ENCODE measurements at regions not wholly inside any gene's neighbourhood (a gene's known extent, or its start where the extent isn't known, plus 50 kb on each side); places are given as distances from the start of the nearest gene placed in this dataset.

- no peak overlapping the region for H3K4me3 ChIP-seq (ENCODE audit: low read depth in 1 of 3, low read length in 3 of 3)
- H3K4me1 ChIP-seq (ENCODE audit: control insufficient read depth in 4 of 4, insufficient read depth in 4 of 4, low read length in 3 of 4), result no peaks in the 10 kb centered on the region
- TF ChIP-seq TAF1 (conservative IDR thresholded peaks at IDR 0.05), result no peak
- no peak overlapping the region for H3K27ac ChIP-seq (ENCODE audit: low read depth in 1 of 2, low read length in 2 of 2)
- peaks cover 0 to 4% (median 1%) of the 10 kb centered on the region in 4 donors for H3K9me3 ChIP-seq (ENCODE audit: control insufficient read depth in 4 of 4, low read length in 3 of 4)
- peaks cover 0 to 4% (median 0%) of the 10 kb centered on the region in 4 donors for H3K27me3 ChIP-seq (ENCODE audit: control insufficient read depth in 4 of 4, insufficient read depth in 4 of 4, low read length in 3 of 4)
- no peak overlapping the region for H3K9ac ChIP-seq (ENCODE audit: low read depth in 1 of 2, low read length in 2 of 2)
- no peaks in the 10 kb centered on the region for H3K36me3 ChIP-seq (ENCODE audit: control insufficient read depth in 4 of 4, insufficient read depth in 3 of 4, low read depth in 1 of 4, low read length in 3 of 4)
- DNase-seq (ENCODE audit: low spot score), result no peak
- 52% methylated on average over 3 of the region's 3 CpGs for WGBS
Observed at GRCh38 chr7:98679741-98680140, 62.7 kb downstream of the NPTX2 start.

GRCh38 chr7:98681511-98681910, 64.4 kb downstream of the NPTX2 start:
- Histone ChIP-seq H3K9ac (ENCODE audit: low read depth in 1 of 2, low read length in 2 of 2) (no peak overlapping the region), H3K4me1 (ENCODE audit: control insufficient read depth in 4 of 4, insufficient read depth in 4 of 4, low read length in 3 of 4) (no peaks in the 10 kb centered on the region), H3K9me3 (ENCODE audit: control insufficient read depth in 4 of 4, low read length in 3 of 4) (peaks cover 0 to 4% (median 1%) of the 10 kb centered on the region in 4 donors), H3K36me3 (ENCODE audit: control insufficient read depth in 4 of 4, insufficient read depth in 3 of 4, low read depth in 1 of 4, low read length in 3 of 4) (no peaks in the 10 kb centered on the region), H3K4me3 (ENCODE audit: low read depth in 1 of 3, low read length in 3 of 3) (no peak overlapping the region), H3K27ac (ENCODE audit: low read depth in 1 of 2, low read length in 2 of 2) (no peak overlapping the region), H3K27me3 (ENCODE audit: control insufficient read depth in 4 of 4, insufficient read depth in 4 of 4, low read length in 3 of 4) (peaks cover 0 to 4% (median 0%) of the 10 kb centered on the region in 4 donors)
- no peak for DNase-seq (ENCODE audit: low spot score)
- 50% methylated on average over 6 of the region's 6 CpGs for WGBS
- TF ChIP-seq YY1 (IDR thresholded peaks at IDR 0.05) (no peak), CTCF (IDR thresholded peaks at IDR 0.05; ENCODE audit: low read depth, low read length, missing input control) (no peak), GABPA (IDR thresholded peaks at IDR 0.05 in 1 of 2, conservative IDR thresholded peaks at IDR 0.05 in 1 of 2) (no peak), EGR1 (IDR thresholded peaks at IDR 0.05; ENCODE audit: low read depth in 2 of 2) (no peak)

- 59% methylated on average over 15 of the region's 15 CpGs for WGBS
- Histone ChIP-seq H3K36me3 (ENCODE audit: control insufficient read depth in 4 of 4, insufficient read depth in 3 of 4, low read depth in 1 of 4, low read length in 3 of 4) (no peaks in the 10 kb centered on the region), H3K4me3 (ENCODE audit: low read depth in 1 of 3, low read length in 3 of 3) (no peak overlapping the region), H3K4me1 (ENCODE audit: control insufficient read depth in 4 of 4, insufficient read depth in 4 of 4, low read length in 3 of 4) (no peaks in the 10 kb centered on the region), H3K9ac (ENCODE audit: low read depth in 1 of 2, low read length in 2 of 2) (no peak overlapping the region), H3K27me3 (ENCODE audit: control insufficient read depth in 4 of 4, insufficient read depth in 4 of 4, low read length in 3 of 4) (peaks cover 0 to 4% (median 0%) of the 10 kb centered on the region in 4 donors), H3K9me3 (ENCODE audit: control insufficient read depth in 4 of 4, low read length in 3 of 4) (peaks cover 0 to 4% (median 1%) of the 10 kb centered on the region in 4 donors), H3K27ac (ENCODE audit: low read depth in 1 of 2, low read length in 2 of 2) (no peak overlapping the region)
- no peak for TF ChIP-seq HNF4G (IDR thresholded peaks at IDR 0.05)
- no peak for TF ChIP-seq RXRA (IDR thresholded peaks at IDR 0.05)
- TF ChIP-seq NR2F2 (IDR thresholded peaks at IDR 0.05), result no peak
- TF ChIP-seq EGR1 (IDR thresholded peaks at IDR 0.05; ENCODE audit: low read depth in 2 of 2), result no peak
- TF ChIP-seq ATF3 (IDR thresholded peaks at IDR 0.05), result no peak
- no peak for TF ChIP-seq FOXA1 (IDR thresholded peaks at IDR 0.05)
- DNase-seq (ENCODE audit: low spot score), result no peak
Observed at GRCh38 chr7:98681951-98682350, 64.9 kb downstream of the NPTX2 start.

- Histone ChIP-seq H3K4me3 (ENCODE audit: low read depth in 1 of 3, low read length in 3 of 3) (no peak overlapping the region), H3K9me3 (ENCODE audit: control insufficient read depth in 4 of 4, low read length in 3 of 4) (peaks cover 0 to 3% (median 1%) of the 10 kb centered on the region in 4 donors), H3K9ac (ENCODE audit: low read depth in 1 of 2, low read length in 2 of 2) (no peak overlapping the region), H3K27me3 (ENCODE audit: control insufficient read depth in 4 of 4, insufficient read depth in 4 of 4, low read length in 3 of 4) (peaks cover 0 to 4% (median 0%) of the 10 kb centered on the region in 4 donors), H3K36me3 (ENCODE audit: control insufficient read depth in 4 of 4, insufficient read depth in 3 of 4, low read depth in 1 of 4, low read length in 3 of 4) (no peaks in the 10 kb centered on the region), H3K27ac (ENCODE audit: low read depth in 1 of 2, low read length in 2 of 2) (no peak overlapping the region), H3K4me1 (ENCODE audit: control insufficient read depth in 4 of 4, insufficient read depth in 4 of 4, low read length in 3 of 4) (no peaks in the 10 kb centered on the region)
- 71% methylated on average over 2 of the region's 2 CpGs for WGBS
- TF ChIP-seq REST (IDR thresholded peaks at IDR 0.05), result no peak
- TF ChIP-seq RXRA (IDR thresholded peaks at IDR 0.05), result no peak
- no peak for DNase-seq (ENCODE audit: low spot score)
Observed at GRCh38 chr7:98683514-98683913, 66.4 kb downstream of the NPTX2 start.

All from liver (tissue), 8 donors.